GM23248 (cell line): ENCODE measurements at regions not wholly inside any gene's neighbourhood (a gene's known extent, or its start where the extent isn't known, plus 50 kb on each side); places are given as distances from the start of the nearest gene placed in this dataset.

Experiments used
- DNase-seq: peaks from one replicate; pipeline ENCODE4 v3.0.0-alpha.2; 2015
- H2AFZ ChIP-seq: fragments of 200-600 bp; sonication (generic); 2 replicates; pipeline ENCODE4 v1.6.1; 2016; ENCODE audit warnings: antibody characterized with exemption
- H3F3A ChIP-seq: fragments of 200-600 bp; sonication (generic); 2 replicates; pipeline ENCODE4 v1.6.1; 2016; ENCODE audit warnings: mild to moderate bottlenecking, antibody characterized with exemption, mixed run types; ENCODE audit not compliant: insufficient read depth
- H3K27ac ChIP-seq: fragments of 200-600 bp; sonication (generic); 2 replicates; pipeline ENCODE4 v1.5.1; 2016; ENCODE audit warnings: mild to moderate bottlenecking
- H3K27me3 ChIP-seq: fragments of 200-600 bp; sonication (generic); replicated peaks from 2 replicates; pipeline ENCODE4 v1.6.1; 2016; ENCODE audit warnings: mild to moderate bottlenecking; ENCODE audit not compliant: insufficient read depth
- H3K36me3 ChIP-seq: fragments of 200-600 bp; sonication (generic); 2 replicates; pipeline ENCODE4 v1.6.1; 2016; ENCODE audit warnings: low read depth, mild to moderate bottlenecking
- H3K4me1 ChIP-seq: fragments of 200-600 bp; sonication (generic); 2 replicates; pipeline ENCODE4 v1.6.1; 2016; ENCODE audit warnings: mild to moderate bottlenecking; ENCODE audit not compliant: insufficient read depth
- H3K4me2 ChIP-seq: fragments of 200-600 bp; sonication (generic); one replicate; pipeline ENCODE4 v1.6.1; 2016; ENCODE audit warnings: mild to moderate bottlenecking; ENCODE audit not compliant: unreplicated experiment
- H3K4me3 ChIP-seq: fragments of 200-600 bp; sonication (generic); 2 replicates; pipeline ENCODE4 v1.5.1; 2016; ENCODE audit warnings: mild to moderate bottlenecking
- H3K79me2 ChIP-seq: fragments of 200-600 bp; sonication (generic); 2 replicates; pipeline ENCODE4 v1.6.1; 2016; ENCODE audit warnings: mild to moderate bottlenecking; ENCODE audit not compliant: insufficient read depth
- H3K9ac ChIP-seq: fragments of 200-600 bp; sonication (generic); 2 replicates; pipeline ENCODE4 v1.6.1; 2016; ENCODE audit warnings: mild to moderate bottlenecking
- H3K9me2 ChIP-seq: fragments of 200-600 bp; sonication (generic); 2 replicates; pipeline ENCODE4 v1.6.1; 2016; ENCODE audit warnings: mixed run types, mild to moderate bottlenecking, moderate library complexity; ENCODE audit not compliant: insufficient read depth
- H3K9me3 ChIP-seq: fragments of 200-600 bp; sonication (generic); one replicate; pipeline ENCODE4 v1.6.1; 2017; ENCODE audit warnings: low read depth
- H4K20me1 ChIP-seq: fragments of 200-600 bp; sonication (generic); 2 replicates; pipeline ENCODE4 v1.6.0; 2016; ENCODE audit not compliant: insufficient read depth
- EZH2 ChIP-seq: fragments of 200-600 bp; sonication (generic); IDR thresholded peaks from 2 replicates; pipeline ENCODE4 v1.6.1; 2018; ENCODE audit warnings: antibody characterized with exemption, mild to moderate bottlenecking; ENCODE audit not compliant: insufficient read depth, poor library complexity, severe bottlenecking
- EZH2phosphoT487 ChIP-seq: fragments of 200-600 bp; sonication (generic); IDR thresholded peaks from 2 replicates; pipeline ENCODE4 v1.6.1; 2018; ENCODE audit warnings: antibody characterized with exemption, moderate library complexity, mild to moderate bottlenecking, low read depth; ENCODE audit not compliant: insufficient read depth
- WGBS, 2 experiments: methylation state at CpG; one replicate each; pipeline ENCODE4 v1.1.6; 2015 to 2017; ENCODE audit warnings: low lambda C conversion rate in 2 of 2, low coverage in 1 of 2; ENCODE audit errors: missing lambda C conversion rate in 2 of 2; 5-methylcytosine and 5-hydroxymethylcytosine counted together
- in situ Hi-C: fragments of 300-500 bp; cut with MboI; formaldehyde crosslinking; loops from 2 replicates; pipeline ENCODE4 v1.15.0; 2020

GRCh38 chr2:118292991-118293390 is 204.7 kb downstream of the INSIG2 start:
- TF ChIP-seq EZH2phosphoT487 (no peak), EZH2 (no peak)
- peaks cover 16% of the 10 kb centered on the region; the same call in 1 of the 2 replicates for H3F3A ChIP-seq
- peak overlapping the region; percentile 45; the same call in 1 of the 2 replicates for H3K9ac ChIP-seq
- peak overlapping the region; percentile 95 for H2AFZ ChIP-seq
- H3K27ac ChIP-seq, result peak overlapping the region; percentile 72
- no peaks in the 10 kb centered on the region for H3K9me3 ChIP-seq
- peak overlapping the region; percentile 83 for H3K4me2 ChIP-seq
- no peak overlapping the region for H3K4me3 ChIP-seq
- H3K79me2 ChIP-seq, result no peaks in the 10 kb centered on the region
- H3K36me3 ChIP-seq, result no peaks in the 10 kb centered on the region
- peak; percentile 82 for DNase-seq
- peaks cover 31% of the 10 kb centered on the region for H3K4me1 ChIP-seq
- in situ Hi-C loops, result no loop called here
- H3K9me2 ChIP-seq, result no peaks in the 10 kb centered on the region
- WGBS, 2 experiments, result 0% methylated on average over 2 of the region's 2 CpGs
- no peaks in the 10 kb centered on the region for H3K27me3 ChIP-seq
- H4K20me1 ChIP-seq, result no peaks in the 10 kb centered on the region

GRCh38 chr2:118291251-118291880 is 203.1 kb downstream of the INSIG2 start:
- H3K36me3 ChIP-seq, result no peaks in the 10 kb centered on the region
- peaks cover 16% of the 10 kb centered on the region; the same call in 1 of the 2 replicates for H3F3A ChIP-seq
- peaks cover 31% of the 10 kb centered on the region for H3K4me1 ChIP-seq
- no peak overlapping the region for H3K4me3 ChIP-seq
- no peak overlapping the region for H3K9ac ChIP-seq
- no peaks in the 10 kb centered on the region for H3K9me2 ChIP-seq
- no peaks in the 10 kb centered on the region for H4K20me1 ChIP-seq
- peak overlapping the region; percentile 8 for H3K4me2 ChIP-seq
- peak; percentile 75 for DNase-seq
- H3K9me3 ChIP-seq, result no peaks in the 10 kb centered on the region
- in situ Hi-C loops, result no loop called here
- peak overlapping the region; percentile 31 for H3K27ac ChIP-seq
- TF ChIP-seq EZH2, result no peak
- no peak for TF ChIP-seq EZH2phosphoT487
- H3K27me3 ChIP-seq, result no peaks in the 10 kb centered on the region
- no peaks in the 10 kb centered on the region for H3K79me2 ChIP-seq
- WGBS, 2 experiments, result 31 to 36% methylated on average over 3 of the region's 3 CpGs
- H2AFZ ChIP-seq, result 0 out of 2 replicates have a peak overlapping the region, but pooled peaks have one; percentile 24

DNA sequence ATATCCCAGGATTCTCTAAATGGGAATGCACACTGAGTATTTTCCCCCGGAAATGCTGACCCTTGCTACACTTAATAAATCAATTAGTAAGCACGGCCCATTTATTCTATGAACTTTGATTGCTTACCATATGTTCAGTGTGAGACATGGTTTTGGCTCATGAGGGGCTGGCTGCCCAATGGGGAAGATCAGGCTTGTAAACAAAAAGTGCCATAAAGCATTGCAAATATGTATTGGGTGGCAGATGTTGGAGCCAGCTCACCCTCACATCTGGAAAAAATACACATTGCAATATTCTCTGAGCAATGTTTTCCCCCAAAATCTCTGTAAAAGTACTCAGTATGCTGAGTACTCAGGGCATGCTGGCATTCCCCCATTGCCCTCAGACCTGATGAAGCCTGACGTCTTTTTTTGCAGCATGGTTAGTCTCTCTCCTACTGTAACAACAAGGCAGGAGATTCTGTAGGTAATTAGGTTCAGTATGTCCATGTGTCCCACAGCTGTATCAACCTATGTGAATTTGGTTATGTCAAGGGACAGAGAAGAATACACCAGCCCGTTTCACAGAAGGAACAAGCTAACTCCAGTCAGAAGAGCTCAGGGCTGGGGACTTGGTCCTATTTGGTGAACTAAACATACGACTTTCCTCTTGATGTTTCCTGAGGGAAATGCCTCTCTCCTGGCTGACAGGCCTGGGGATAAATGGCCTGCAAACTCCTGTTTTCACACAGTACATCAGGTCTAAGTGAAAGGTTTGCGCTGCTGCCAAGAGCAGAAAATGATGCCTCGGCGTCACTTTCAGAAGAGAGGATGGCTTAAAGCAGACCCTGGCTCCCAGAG is 202.4 kb downstream of the INSIG2 start:
- no peaks in the 10 kb centered on the region for H3K36me3 ChIP-seq
- peaks cover 16% of the 10 kb centered on the region; the same call in 1 of the 2 replicates for H3F3A ChIP-seq
- H3K27me3 ChIP-seq, result no peaks in the 10 kb centered on the region
- H2AFZ ChIP-seq, result no peak overlapping the region
- in situ Hi-C loops, result no loop called here
- H3K27ac ChIP-seq, result no peak overlapping the region
- H3K79me2 ChIP-seq, result no peaks in the 10 kb centered on the region
- no peak overlapping the region for H3K4me3 ChIP-seq
- TF ChIP-seq EZH2phosphoT487 (no peak), EZH2 (no peak)
- H3K9me2 ChIP-seq, result no peaks in the 10 kb centered on the region
- no peak overlapping the region for H3K9ac ChIP-seq
- H3K4me1 ChIP-seq, result peaks cover 31% of the 10 kb centered on the region
- no peak overlapping the region for H3K4me2 ChIP-seq
- DNase-seq, result no peak
- no peaks in the 10 kb centered on the region for H4K20me1 ChIP-seq
- no peaks in the 10 kb centered on the region for H3K9me3 ChIP-seq
- WGBS, 2 experiments, result 65 to 67% methylated on average over 8 of the region's 8 CpGs

DNA sequence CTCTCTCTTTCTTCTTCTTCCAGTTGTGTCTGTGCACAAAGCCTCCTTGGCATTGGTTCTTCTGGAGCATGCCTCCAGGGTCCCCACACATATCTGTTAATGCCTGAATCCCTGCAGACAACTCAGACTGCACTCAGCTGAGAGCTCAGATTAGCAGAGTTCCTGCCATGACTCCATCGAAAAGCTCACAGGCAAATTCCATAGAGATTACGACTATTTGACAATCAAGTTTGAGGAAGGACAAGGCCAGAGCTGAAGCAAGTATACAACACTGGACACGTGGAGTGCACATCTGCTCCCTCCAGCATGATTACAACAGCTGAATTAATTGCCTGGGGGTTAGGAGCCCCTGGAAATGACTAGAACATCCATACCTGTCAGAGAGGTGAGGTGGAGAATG is 190.7 kb downstream of the INSIG2 start:
- Histone ChIP-seq H3K9me2 (no peaks in the 10 kb centered on the region), H3K4me1 (no peaks in the 10 kb centered on the region), H3K9me3 (no peaks in the 10 kb centered on the region), H3K36me3 (no peaks in the 10 kb centered on the region), H3K79me2 (no peaks in the 10 kb centered on the region), H4K20me1 (no peaks in the 10 kb centered on the region), H3K27me3 (no peaks in the 10 kb centered on the region), H2AFZ (no peak overlapping the region), H3K4me2 (no peak overlapping the region), H3K4me3 (no peak overlapping the region), H3K9ac (no peak overlapping the region), H3K27ac (no peak overlapping the region), H3F3A (no peaks in the 10 kb centered on the region)
- TF ChIP-seq EZH2, result no peak
- TF ChIP-seq EZH2phosphoT487, result no peak
- in situ Hi-C loops, result no loop called here
- DNase-seq, result no peak
- WGBS, 2 experiments, result 64 to 69% methylated on average over 3 of the region's 3 CpGs
